Esophagus squamous epithelium (tissue), 5 donors: ENCODE measurements at regions not wholly inside any gene's neighbourhood (a gene's known extent, or its start where the extent isn't known, plus 50 kb on each side); places are given as distances from the start of the nearest gene placed in this dataset.
A peak's percentile ranks its signal among the peaks of the same experiment; 100 is the strongest.

Experiments used
- DNase-seq: peaks from one replicate; lab custom pipeline; 2025; lab: John Stamatoyannopoulos, UW
- H3K27ac ChIP-seq, 4 donors: fragments of 200-600 bp; sonication (generic); one replicate each; pipeline ENCODE4 v1.5.1; 2016 to 2019; ENCODE audit warnings: mild to moderate bottlenecking in 1 of 4
- H3K27me3 ChIP-seq, 4 donors: fragments of 200-600 bp; sonication (generic); 1 replicate in 3 of 4; 2 replicates in 1 of 4; pipeline versions ENCODE4 v1.5.1 to v1.6.0; 2017 to 2021; ENCODE audit warnings: antibody characterized with exemption in 1 of 4
- H3K36me3 ChIP-seq, 3 donors: fragments of 200-600 bp; sonication (generic); one replicate each; pipeline ENCODE4 v1.5.1; 2016 to 2019
- H3K4me1 ChIP-seq, 3 donors: fragments of 200-600 bp; sonication (generic); one replicate each; pipeline ENCODE4 v1.5.1; 2017 to 2019
- H3K4me3 ChIP-seq, 4 donors: fragments of 200-600 bp; sonication (generic); 1 replicate in 3 of 4; 2 replicates in 1 of 4; pipeline ENCODE4 v1.5.1; 2016 to 2019; ENCODE audit warnings: mild to moderate bottlenecking in 2 of 4, moderate library complexity in 1 of 4
- H3K9me3 ChIP-seq, 3 donors: fragments of 200-600 bp; sonication (generic); one replicate each; pipeline ENCODE4 v1.5.1; 2016 to 2019
- CTCF ChIP-seq, 6 experiments: fragments of 450-650 bp in 4 of 6; fragments of 200-600 bp in 2 of 6; sonication (generic) in 2 of 6; IDR thresholded peaks; one replicate each; pipeline ENCODE4 v1.5.1; 2016 to 2019; ENCODE audit warnings: antibody characterized with exemption in 6 of 6, mild to moderate bottlenecking in 4 of 6, moderate library complexity in 4 of 6
- POLR2A ChIP-seq, 4 donors: fragments of 450-650 bp; IDR thresholded peaks; one replicate each; pipeline ENCODE4 v1.6.1; 2017; ENCODE audit warnings: antibody characterized with exemption in 4 of 4, mild to moderate bottlenecking in 4 of 4, moderate library complexity in 3 of 4
- WGBS, 2 donors: methylation state at CpG; one replicate each; pipeline ENCODE4 v1.1.5; 2018; 5-methylcytosine and 5-hydroxymethylcytosine counted together
- intact Hi-C: fragments of 100-400 bp; cut with DNase I; formaldehyde crosslinking; loops from one replicate; pipeline ENCODE4 v1.15.0; 2022
- donor health status: DM: yes; HTN: yes; CAD: no.

- no peak for DNase-seq
- H3K27me3 ChIP-seq: no peaks in the 10 kb centered on the region
- H3K4me1 ChIP-seq: peaks cover 6 to 48% (median 26%) of the 10 kb centered on the region in 3 donors
- 22 to 29% methylated on average over 3 of the region's 3 CpGs for WGBS, 2 donors
- H3K27ac ChIP-seq: peak overlapping the region; percentile 56 to 80 (median 68)
- H3K4me3 ChIP-seq: no peak overlapping the region
- no peak for TF ChIP-seq POLR2A (IDR thresholded peaks at IDR 0.05)
- intact Hi-C loops: no loop called here
- H3K36me3 ChIP-seq: no peaks in the 10 kb centered on the region
- H3K9me3 ChIP-seq: no peaks in the 10 kb centered on the region
Observed at GRCh38 chr2:64876137-64876647, 113.0 kb upstream of the SLC1A4 start.

- WGBS, 2 donors: 84 to 91% methylated on average over 5 of the region's 5 CpGs
- Histone ChIP-seq H3K27me3 (no peaks in the 10 kb centered on the region), H3K36me3 (no peaks in the 10 kb centered on the region), H3K27ac (no peak overlapping the region), H3K4me1 (peaks cover 6 to 39% (median 20%) of the 10 kb centered on the region in 3 donors), H3K4me3 (no peak overlapping the region), H3K9me3 (no peaks in the 10 kb centered on the region)
- intact Hi-C loops: no loop called here
- no peak for DNase-seq
- TF ChIP-seq CTCF (IDR thresholded peaks at IDR 0.05): no peak
- TF ChIP-seq POLR2A (IDR thresholded peaks at IDR 0.05): no peak
Observed at GRCh38 chr2:64879745-64880144, 109.5 kb upstream of the SLC1A4 start.

GRCh38 chr2:64880193-64880951, 108.8 kb upstream of the SLC1A4 start:
- Histone ChIP-seq H3K4me3 (no peak overlapping the region), H3K36me3 (no peaks in the 10 kb centered on the region), H3K27ac (no peak overlapping the region), H3K4me1 (peaks cover 6 to 39% (median 20%) of the 10 kb centered on the region in 3 donors), H3K27me3 (no peaks in the 10 kb centered on the region), H3K9me3 (no peaks in the 10 kb centered on the region)
- intact Hi-C loops: no loop called here
- no peak for DNase-seq
- TF ChIP-seq POLR2A (IDR thresholded peaks at IDR 0.05): no peak
- no peak for TF ChIP-seq CTCF (IDR thresholded peaks at IDR 0.05)
- 74 to 84% methylated on average over 9 to 10 of the region's 12 CpGs for WGBS, 2 donors

GRCh38 chr2:64881037-64881492, 108.1 kb upstream of the SLC1A4 start:
- Histone ChIP-seq H3K4me1 (peaks cover 6 to 35% (median 18%) of the 10 kb centered on the region in 3 donors), H3K9me3 (no peaks in the 10 kb centered on the region), H3K36me3 (no peaks in the 10 kb centered on the region), H3K4me3 (no peak overlapping the region), H3K27me3 (no peaks in the 10 kb centered on the region), H3K27ac (no peak overlapping the region)
- intact Hi-C loops: no loop called here
- no peak for TF ChIP-seq POLR2A (IDR thresholded peaks at IDR 0.05)
- no peak for TF ChIP-seq CTCF (IDR thresholded peaks at IDR 0.05)
- DNase-seq: no peak
- 90 to 91% methylated on average over 6 of the region's 6 CpGs for WGBS, 2 donors

- H3K4me1 ChIP-seq: no peaks in the 10 kb centered on the region
- no peaks in the 10 kb centered on the region for H3K9me3 ChIP-seq
- no peaks in the 10 kb centered on the region for H3K36me3 ChIP-seq
- WGBS, 2 donors: 94 to 96% methylated on average over 5 of the region's 5 CpGs
- no peak for DNase-seq
- H3K27ac ChIP-seq: no peak overlapping the region
- no peak overlapping the region for H3K4me3 ChIP-seq
- no peaks in the 10 kb centered on the region for H3K27me3 ChIP-seq
- intact Hi-C loops: no loop called here
- TF ChIP-seq CTCF (IDR thresholded peaks at IDR 0.05) (no peak), POLR2A (IDR thresholded peaks at IDR 0.05) (no peak)
Observed at GRCh38 chr2:64887565-64887964, 101.6 kb upstream of the SLC1A4 start.
